HepG2 (cell line): ENCODE measurements at regions not wholly inside any gene's neighbourhood (a gene's known extent, or its start where the extent isn't known, plus 50 kb on each side); places are given as distances from the start of the nearest gene placed in this dataset.

Source experiments
- ATAC-seq: fragments of 200-7000 bp; cut with Tn5 transposase; 3 replicates; pipeline ENCODE4 v1.9.1; 2020; ENCODE audit warnings: mild to moderate bottlenecking, moderate library complexity
- BruUV-seq: library from RNA; stranded (reverse); fragments of 400-500 nt; replicated peaks from 2 replicates; lab custom pipeline; 2021; lab: Mats Ljungman, UMichigan
- CTCF ChIA-PET: fragments of 300-600 bp; formaldehyde crosslinking; extraction: SDS; loops from one replicate; lab custom pipeline; 2021; ENCODE audit warnings: low total read pairs, inconsistent platforms, low intra/inter-chr PET ratio; lab: Yijun Ruan, JAX
- POLR2A ChIA-PET: fragments of 350-600 bp; sonication (Branson Sonifier 250); formaldehyde crosslinking; loops from one replicate; lab custom pipeline; 2020; ENCODE audit warnings: antibody characterized with exemption, inconsistent platforms; lab: Yijun Ruan, JAX
- DNase-seq: peaks from one replicate; pipeline ENCODE4 v3.0.0-alpha.2; 2015; ENCODE audit warnings: low spot score
- FAIRE-seq: peaks from 3 replicates; lab custom pipeline; 2011; peaks lifted over from hg19 to GRCh38; lab: Jason Lieb, UNC
- H2AFZ ChIP-seq: one replicate; pipeline ENCODE4 v1.6.1; 2011; ENCODE audit warnings: low read length, inconsistent platforms
- H3K27ac ChIP-seq: fragments of 300-600 bp; 3 replicates; pipeline ENCODE4 v1.8.0; 2011; ENCODE audit warnings: mixed run types, mild to moderate bottlenecking, mixed read lengths, low read length, inconsistent platforms; ENCODE audit not compliant: insufficient read depth; ENCODE audit errors: extremely low read length
- H3K27me3 ChIP-seq, 2 experiments: fragments of 200-600 bp in 1 of 2; 2 replicates in 1 of 2; 3 replicates in 1 of 2; pipeline versions ENCODE4 v1.6.0 to v1.8.0; 2011; ENCODE audit warnings: low read length in 2 of 2, mild to moderate bottlenecking in 2 of 2, moderate library complexity in 2 of 2, inconsistent platforms in 1 of 2; ENCODE audit not compliant: insufficient read depth in 2 of 2, control insufficient read depth in 1 of 2
- H3K36me3 ChIP-seq, 2 experiments: fragments of 200-600 bp in 1 of 2; replicated peaks in 1 of 2; 2 replicates in 1 of 2; 3 replicates in 1 of 2; pipeline versions ENCODE4 v1.5.1 to v1.8.0; 2011; ENCODE audit warnings: low read length in 2 of 2, inconsistent platforms in 1 of 2; ENCODE audit not compliant: insufficient read depth in 2 of 2, control insufficient read depth in 1 of 2
- H3K4me1 ChIP-seq: 2 replicates; pipeline ENCODE4 v1.5.1; 2012; ENCODE audit warnings: low read length, inconsistent platforms; ENCODE audit not compliant: insufficient read depth
- H3K4me2 ChIP-seq: 2 replicates; pipeline ENCODE4 v1.6.0; 2011; ENCODE audit warnings: low read depth, low read length, inconsistent platforms
- H3K4me3 ChIP-seq, 3 experiments: fragments of 200-600 bp in 1 of 3; sonication (generic), shearing (Covaris generic) in 1 of 3; replicated peaks in 1 of 3; 2 replicates each; pipeline ENCODE4 v1.5.1; 2011 to 2016; ENCODE audit warnings: low read length in 3 of 3, inconsistent platforms in 2 of 3, low read depth in 2 of 3, mild to moderate bottlenecking in 2 of 3, control low read depth in 1 of 3, mixed read lengths in 1 of 3; ENCODE audit not compliant: insufficient read depth in 1 of 3
- H3K79me2 ChIP-seq: one replicate; pipeline ENCODE4 v1.6.1; 2011; ENCODE audit warnings: low read length, inconsistent platforms; ENCODE audit not compliant: insufficient read depth
- H3K9ac ChIP-seq: 2 replicates; pipeline ENCODE4 v1.6.0; 2011; ENCODE audit warnings: mild to moderate bottlenecking, low read depth, low read length, inconsistent platforms; ENCODE audit not compliant: insufficient read depth
- H3K9me3 ChIP-seq: 2 replicates; pipeline ENCODE4 v1.5.1; 2012; ENCODE audit warnings: mild to moderate bottlenecking, low read length
- H4K20me1 ChIP-seq: 2 replicates; pipeline ENCODE4 v1.6.0; 2011; ENCODE audit warnings: inconsistent platforms, mild to moderate bottlenecking, low read length, moderate library complexity; ENCODE audit not compliant: insufficient read depth
- EP300 ChIP-seq, 3 experiments: sonication (generic) in 1 of 3; formaldehyde crosslinking in 1 of 3; IDR thresholded peaks; 2 replicates each; pipeline versions ENCODE4 v1.5.1 to v1.6.1; 2011 to 2020; ENCODE audit warnings: low read depth in 2 of 3, low read length in 2 of 3, borderline replicate concordance in 1 of 3, improper control_type of control experiment in 1 of 3, mild to moderate bottlenecking in 1 of 3, missing genetic modification reagents in 1 of 3, moderate library complexity in 1 of 3
- KLF9 ChIP-seq: IDR thresholded peaks from 2 replicates; pipeline ENCODE4 v1.6.1; 2016; ENCODE audit warnings: low read depth
- MTA3 ChIP-seq: sonication (generic); formaldehyde crosslinking; IDR thresholded peaks from 2 replicates; pipeline ENCODE4 v1.4.0; 2020; ENCODE audit warnings: missing genetic modification reagents
- NFE2 ChIP-seq: sonication (generic); formaldehyde crosslinking; IDR thresholded peaks from 2 replicates; pipeline ENCODE4 v1.4.0; 2020; ENCODE audit warnings: missing genetic modification reagents
- NR2F6 ChIP-seq, 2 experiments: IDR thresholded peaks; 2 replicates each; pipeline ENCODE4 v1.6.1; 2016; ENCODE audit warnings: antibody characterized with exemption in 1 of 2, mild to moderate bottlenecking in 1 of 2
- SSRP1 ChIP-seq: IDR thresholded peaks from 2 replicates; pipeline ENCODE4 v1.6.1; 2016; ENCODE audit warnings: control low read depth
- TRIM22 ChIP-seq: fragments of 450-650 bp; IDR thresholded peaks from 2 replicates; pipeline ENCODE4 v1.6.1; 2017
- WIZ ChIP-seq: sonication (generic); formaldehyde crosslinking; IDR thresholded peaks from 2 replicates; pipeline ENCODE4 v1.5.1; 2020; ENCODE audit warnings: mild to moderate bottlenecking, missing genetic modification reagents
- ZNF772 ChIP-seq: sonication (generic); formaldehyde crosslinking; IDR thresholded peaks from 2 replicates; pipeline ENCODE4 v1.5.0; 2020; ENCODE audit warnings: mild to moderate bottlenecking, missing genetic modification reagents
- ZNF792 ChIP-seq: IDR thresholded peaks from 2 replicates; pipeline ENCODE4 v1.6.1; 2016
- WGBS: methylation state at CpG from one replicate; pipeline ENCODE4 v1.1.6; 2017; ENCODE audit warnings: low lambda C conversion rate; 5-methylcytosine and 5-hydroxymethylcytosine counted together
- in situ Hi-C: cut with HindIII; loops from 2 replicates; pipeline ENCODE4 v1.10.0; 2017; ENCODE audit warnings: low pct_unique_long_range_greater_than_20kb; ENCODE audit not compliant: extremely low pct_ligation_motif_present
- intact Hi-C: fragments of 100-400 bp; cut with micrococcal nuclease; formaldehyde crosslinking; loops from one replicate; pipeline ENCODE4 v1.10.0; 2022; ENCODE audit not compliant: unreplicated experiment

GRCh38 chr22:22106855-22107254 lies 124.3 kb upstream of the TOP3B start (continued):
- TF ChIP-seq EP300 (IDR thresholded peaks at IDR 0.05; ENCODE audit: low read depth in 2 of 2, low read length in 2 of 2) = no peak
- no peak for TF ChIP-seq EP300 (CRISPR knock-in tag; IDR thresholded peaks at IDR 0.05; ENCODE audit: borderline replicate concordance)
- no peak for TF ChIP-seq NR2F6 (IDR thresholded peaks at IDR 0.05)
- no peak for TF ChIP-seq NR2F6 (CRISPR knock-in tag; IDR thresholded peaks at IDR 0.05)
- TF ChIP-seq ZNF772 (CRISPR knock-in tag) = no peak
- TF ChIP-seq, all 625 proteins: peak for 0

GRCh38 chr22:22105364-22105763 lies 122.8 kb upstream of the TOP3B start:
- CTCF ChIA-PET = no interaction called here
- no peak for FAIRE-seq
- Histone ChIP-seq H3K27ac (no peak overlapping the region), H4K20me1 (no peaks in the 10 kb centered on the region)
- WGBS = 59% methylated on average over 2 of the region's 2 CpGs
- ATAC-seq = no peak
- no peak for DNase-seq
- TF ChIP-seq SSRP1 (CRISPR knock-in tag) (no peak), WIZ (CRISPR knock-in tag) (no peak), TRIM22 (no peak), KLF9 (CRISPR knock-in tag) (no peak), NFE2 (CRISPR knock-in tag) (no peak), MTA3 (CRISPR knock-in tag) (no peak), ZNF792 (CRISPR knock-in tag) (no peak)
- TF ChIP-seq, all 625 proteins: peak for 0
- POLR2A ChIA-PET = no interaction called here
- H3K36me3 ChIP-seq = no peaks in the 10 kb centered on the region
- H3K27me3 ChIP-seq = 0 out of 5 replicates have a peak, but pooled peaks cover 0 to 6% of the 10 kb centered on the region in 2 experiments
- intact Hi-C loops (no loop called here), in situ Hi-C loops (no loop called here)
- H3K9ac ChIP-seq = no peak overlapping the region
- no TSS peak for BruUV-seq
- no peak overlapping the region for H2AFZ ChIP-seq
- H3K4me3 ChIP-seq = no peak overlapping the region
- H3K4me1 ChIP-seq = no peaks in the 10 kb centered on the region
- no peaks in the 10 kb centered on the region for H3K79me2 ChIP-seq
- H3K9me3 ChIP-seq = no peaks in the 10 kb centered on the region
- no peak overlapping the region for H3K4me2 ChIP-seq
